VCaP (cell line): ENCODE measurements at regions not wholly inside any gene's neighbourhood (a gene's known extent, or its start where the extent isn't known, plus 50 kb on each side); places are given as distances from the start of the nearest gene placed in this dataset.
"Not testable (repeated sequence)": the region's sequence is repeated elsewhere in the genome, so short reads cannot be mapped to it uniquely, and the experiment has no call there.

ENCODE experiments used
- H3K27ac ChIP-seq: fragments of 450-650 bp; 2 replicates; pipeline ENCODE4 v1.5.1; 2017
- CTCF ChIP-seq: fragments of 450-650 bp; conservative IDR thresholded peaks from 2 replicates; pipeline ENCODE4 v1.5.1; 2017; ENCODE audit warnings: mild to moderate bottlenecking, moderate library complexity

- TF ChIP-seq CTCF: no peak
- no peak overlapping the region for H3K27ac ChIP-seq
Observed at GRCh38 chr15:38635170-38635569, 70.6 kb upstream of the RASGRP1 start.

GRCh38 chr15:38636597-38636996 is 72.0 kb upstream of the RASGRP1 start:
- no peak for TF ChIP-seq CTCF

GRCh38 chr15:38638126-38638525 is 73.5 kb upstream of the RASGRP1 start:
- H3K27ac ChIP-seq: no peak overlapping the region
- TF ChIP-seq CTCF: no peak

More at GRCh38 chr15:38636597-38636996, 72.0 kb upstream of the RASGRP1 start:
- H3K27ac ChIP-seq: no peak overlapping the region

- TF ChIP-seq CTCF: no peak
- H3K27ac ChIP-seq: no peak overlapping the region
Observed at GRCh38 chr15:38638811-38639210, 74.2 kb upstream of the RASGRP1 start.

GRCh38 chr15:38642689-38643270 is 78.2 kb upstream of the RASGRP1 start:
- no peak overlapping the region for H3K27ac ChIP-seq
- TF ChIP-seq CTCF: no peak

- H3K27ac ChIP-seq: not testable (repeated sequence)
Observed at GRCh38 chr15:38644353-38644752, 79.7 kb upstream of the RASGRP1 start.

- H3K27ac ChIP-seq: no peak overlapping the region
- TF ChIP-seq CTCF: no peak
Observed at GRCh38 chr15:38646716-38647115, 82.1 kb upstream of the RASGRP1 start.

- H3K27ac ChIP-seq: no peak overlapping the region
- TF ChIP-seq CTCF: peak; percentile 62
Observed at GRCh38 chr15:38647683-38648082, 83.1 kb upstream of the RASGRP1 start.
